SH-SY5Y (cell line): ENCODE measurements at regions not wholly inside any gene's neighbourhood (a gene's known extent, or its start where the extent isn't known, plus 50 kb on each side); places are given as distances from the start of the nearest gene placed in this dataset.

Experiments used
- GATA2 ChIP-seq: IDR thresholded peaks from 2 replicates; pipeline ENCODE4 v1.6.1; 2011; ENCODE audit warnings: mild to moderate bottlenecking, low read depth, low read length
- GATA3 ChIP-seq: IDR thresholded peaks from 2 replicates; pipeline ENCODE4 v1.6.1; 2011; ENCODE audit warnings: low read depth, mild to moderate bottlenecking, low read length, moderate library complexity

GRCh38 chr2:8448824-8449556 lies 232.9 kb upstream of the ID2 start:
- TF ChIP-seq GATA2 (peak; percentile 44; the same call in 1 of the 2 replicates), GATA3 (no peak)
